Erythroblast (primary cell): ENCODE measurements at regions not wholly inside any gene's neighbourhood (a gene's known extent, or its start where the extent isn't known, plus 50 kb on each side); places are given as distances from the start of the nearest gene placed in this dataset.

Experiments used
- DNase-seq, 2 experiments: peaks; one replicate each; lab custom pipeline; 2025; lab: John Stamatoyannopoulos, UW
- GATA1 ChIP-seq: IDR thresholded peaks from 2 replicates; pipeline ENCODE4 v1.6.1; 2011; ENCODE audit warnings: low read depth, mild to moderate bottlenecking, control low read depth, low read length, moderate library complexity
- POLR2A ChIP-seq: IDR thresholded peaks from 2 replicates; pipeline ENCODE4 v1.6.1; 2011; ENCODE audit warnings: mild to moderate bottlenecking, low read length

DNA sequence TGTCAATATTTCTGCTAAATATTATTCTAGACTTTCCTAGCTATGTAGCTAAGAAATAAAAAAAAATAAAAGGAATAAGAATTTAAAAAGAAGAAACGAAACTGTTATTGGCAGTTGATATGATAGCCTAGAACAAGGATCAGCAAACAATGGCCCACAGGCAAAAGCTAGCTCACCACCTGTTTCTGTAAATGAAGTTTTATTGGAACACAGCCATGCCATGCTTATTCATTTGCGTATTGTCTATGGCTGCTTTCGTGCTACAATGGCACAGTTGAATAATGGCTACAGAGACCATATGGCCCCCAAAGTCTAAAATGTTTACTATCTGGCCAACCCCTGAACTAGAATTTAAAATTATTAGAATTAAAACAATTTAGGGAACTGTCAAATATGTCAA is 952.6 kb upstream of the MAP3K7 start:
- TF ChIP-seq POLR2A (no peak), GATA1 (no peak)

DNA sequence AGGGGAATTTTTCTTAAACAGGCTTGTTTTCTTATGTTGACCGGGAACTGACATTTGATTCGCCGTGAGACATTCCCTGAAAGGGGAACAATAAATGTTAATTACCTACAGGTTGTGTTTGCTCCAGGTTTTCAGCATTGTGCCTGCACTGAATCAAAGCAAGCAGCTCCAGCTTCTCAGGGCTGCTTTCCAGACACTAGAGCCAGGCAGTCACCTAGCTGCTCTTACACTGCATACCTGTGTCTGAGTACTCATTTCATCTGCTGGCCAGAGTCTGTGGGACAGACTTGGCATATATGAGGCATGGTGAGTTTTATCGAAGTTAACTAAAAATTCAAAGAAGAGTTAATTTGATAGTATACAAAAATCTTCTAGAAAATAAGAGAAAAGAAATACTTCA is 951.8 kb upstream of the MAP3K7 start:
- TF ChIP-seq GATA1 (no peak), POLR2A (no peak)

More for the DNA sequence above, 952.6 kb upstream of the MAP3K7 start:
- no peak for DNase-seq

DNA sequence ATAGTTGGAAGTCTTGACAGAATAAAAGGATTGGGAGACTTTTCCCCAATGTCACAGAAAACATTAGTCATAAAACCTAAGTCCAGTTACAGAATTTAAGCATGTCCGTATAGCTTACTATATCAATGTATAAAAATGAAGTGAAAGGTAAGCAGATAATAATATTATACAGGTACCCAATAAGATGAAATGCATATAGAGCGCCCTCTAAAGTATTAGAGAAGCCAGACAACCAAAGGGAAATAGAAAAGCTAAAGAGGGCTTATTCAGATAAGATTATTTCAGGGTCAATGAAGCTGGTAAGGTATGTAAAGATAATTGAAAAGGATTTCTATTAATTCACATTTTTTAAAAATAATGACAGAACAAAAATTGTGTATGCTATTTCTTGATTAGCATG is 947.7 kb upstream of the MAP3K7 start:
- no peak for TF ChIP-seq GATA1
- no peak for TF ChIP-seq POLR2A
- DNase-seq, result no peak

More for the DNA sequence above, 951.8 kb upstream of the MAP3K7 start:
- DNase-seq, result no peak

DNA sequence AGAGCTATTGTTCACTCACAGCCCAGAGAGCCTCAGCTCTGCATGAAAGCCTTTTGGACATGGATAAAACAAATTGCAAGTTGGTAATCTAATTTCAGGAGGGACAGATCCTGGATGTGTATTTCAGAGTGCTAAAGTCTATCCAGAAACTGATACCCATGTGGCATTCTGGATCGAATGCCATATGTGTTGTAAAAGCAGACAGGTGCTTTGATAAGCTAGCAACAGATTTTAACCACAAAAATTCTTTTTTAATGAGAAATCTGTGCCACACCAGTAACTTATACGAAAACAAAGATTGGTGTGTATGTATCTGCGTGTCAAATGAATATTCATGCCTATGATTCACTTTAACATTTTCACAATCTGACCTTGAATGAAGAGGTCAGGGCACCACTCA is 936.6 kb upstream of the MAP3K7 start:
- DNase-seq, result no peak
- TF ChIP-seq POLR2A (no peak), GATA1 (no peak)

DNA sequence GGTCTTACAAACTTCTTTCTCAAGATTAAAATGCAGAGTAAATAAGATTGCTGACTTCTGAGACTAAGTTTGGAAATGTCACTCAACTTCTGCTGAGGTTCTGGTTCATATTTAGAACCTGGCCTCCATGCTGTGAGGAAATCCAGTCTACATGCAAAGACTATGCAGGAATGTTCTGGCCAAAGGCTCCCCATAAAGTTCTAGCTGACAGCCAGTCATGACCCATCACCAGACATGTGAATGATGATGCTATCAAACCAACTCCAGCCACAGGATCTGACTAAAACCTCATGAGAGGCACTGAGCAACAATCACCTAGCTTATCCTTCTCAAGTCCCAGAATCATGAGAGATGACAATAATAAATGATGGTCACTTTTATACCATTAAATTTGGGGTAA is 935.1 kb upstream of the MAP3K7 start:
- DNase-seq, result no peak

DNA sequence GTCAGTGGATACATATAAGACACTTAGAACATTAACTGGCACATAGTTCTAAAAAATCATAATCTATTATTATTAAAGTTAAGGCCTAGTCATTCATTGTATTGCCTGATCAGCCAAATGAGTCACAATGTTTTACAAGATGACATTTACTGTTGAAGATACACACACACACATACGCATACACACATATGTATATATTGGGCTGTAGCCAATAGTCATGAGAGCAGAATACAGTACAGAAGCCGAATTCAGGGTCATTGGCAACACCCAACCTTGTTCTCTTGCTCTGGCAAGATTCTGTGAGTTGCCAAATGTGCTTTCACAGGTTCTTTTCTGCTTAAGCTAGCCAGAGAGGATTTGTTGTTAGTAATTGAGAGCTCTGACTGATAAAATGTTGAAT is 922.8 kb upstream of the MAP3K7 start:
- TF ChIP-seq POLR2A (no peak), GATA1 (no peak)
- no peak for DNase-seq

More for the DNA sequence above, 935.1 kb upstream of the MAP3K7 start:
- TF ChIP-seq POLR2A, result no peak
- no peak for TF ChIP-seq GATA1

DNA sequence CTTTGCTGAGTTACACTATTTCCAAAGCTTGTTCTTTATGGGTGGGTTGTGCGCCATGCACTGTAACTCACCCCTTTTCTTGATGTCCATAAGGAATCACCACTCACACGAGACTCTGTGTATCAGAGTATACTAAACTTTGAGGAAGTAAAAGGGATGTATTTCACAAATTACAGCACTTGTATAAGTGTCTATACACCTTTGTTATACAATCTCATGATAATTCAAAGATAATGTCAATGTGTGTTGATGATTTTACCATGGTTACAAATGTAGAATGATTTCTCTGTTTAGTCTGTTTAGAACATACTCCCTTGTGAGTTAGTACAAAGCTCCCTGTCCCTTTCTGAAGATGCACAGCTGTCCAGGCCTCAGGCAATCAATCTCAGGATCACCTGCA is 922.2 kb upstream of the MAP3K7 start:
- TF ChIP-seq GATA1, result no peak
- no peak for TF ChIP-seq POLR2A
- no peak for DNase-seq

- DNase-seq, result no peak
- TF ChIP-seq GATA1 (no peak), POLR2A (no peak)
Measured at GRCh38 chr6:91506509-91506908, 919.6 kb upstream of the MAP3K7 start.

GRCh38 chr6:91505199-91505598 is 918.3 kb upstream of the MAP3K7 start:
- TF ChIP-seq POLR2A (no peak), GATA1 (no peak)
- no peak for DNase-seq

GRCh38 chr6:91501930-91502329 is 915.1 kb upstream of the MAP3K7 start:
- no peak for DNase-seq

DNA sequence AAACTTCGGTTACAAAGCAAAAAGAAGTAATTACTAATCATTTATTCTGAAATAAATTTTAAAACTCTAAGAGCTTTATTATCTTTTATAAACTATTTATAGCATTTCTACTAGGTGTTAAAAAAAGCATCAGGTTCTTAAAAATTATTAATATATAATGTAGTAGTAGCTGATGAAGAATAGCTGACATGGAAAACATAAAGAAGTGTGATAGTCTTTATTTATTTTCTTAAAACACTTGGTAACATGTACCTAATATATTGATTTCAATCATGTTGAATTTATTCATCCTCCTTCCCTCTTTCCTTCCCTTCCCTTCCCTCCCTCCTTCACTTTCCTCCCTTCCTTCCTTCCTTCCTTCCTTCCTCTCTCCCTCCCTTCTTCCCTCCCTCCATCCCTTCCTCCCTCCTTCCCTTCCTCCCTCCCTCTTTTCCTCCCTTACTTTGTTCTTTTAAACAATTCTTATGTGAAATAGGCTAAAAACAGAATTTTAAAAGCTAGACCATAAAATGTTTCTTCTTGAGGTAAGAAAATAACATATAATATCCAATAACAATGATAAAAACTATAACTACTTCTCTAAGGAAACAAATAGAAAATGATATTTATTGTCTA is 913.9 kb upstream of the MAP3K7 start:
- TF ChIP-seq POLR2A (no peak), GATA1 (no peak)
- no peak for DNase-seq

More at GRCh38 chr6:91501930-91502329, 915.1 kb upstream of the MAP3K7 start:
- TF ChIP-seq GATA1 (no peak), POLR2A (no peak)

DNA sequence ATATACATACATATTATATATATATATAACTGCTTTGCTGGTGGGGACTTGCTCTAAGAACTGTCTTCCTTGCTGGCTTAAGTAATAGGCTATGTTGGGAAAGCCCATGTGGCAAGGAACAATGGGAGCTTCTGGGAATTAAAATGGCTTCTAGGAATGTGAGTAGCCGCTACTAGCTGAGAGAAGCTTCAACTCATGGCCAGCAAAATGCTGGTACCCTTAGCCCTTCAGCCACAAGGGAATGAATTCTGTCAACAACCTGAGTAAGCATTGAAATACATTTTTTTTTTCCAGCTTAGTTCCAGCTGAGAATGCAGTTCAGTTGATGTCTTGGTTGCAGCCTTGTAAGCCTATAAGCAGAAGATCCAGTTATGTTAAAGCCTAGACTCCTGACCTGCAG is 911.7 kb upstream of the MAP3K7 start:
- TF ChIP-seq POLR2A, result no peak
- no peak for DNase-seq

- no peak for TF ChIP-seq GATA1
- TF ChIP-seq POLR2A, result no peak
- no peak for DNase-seq
Measured at GRCh38 chr6:91497770-91498169, 910.9 kb upstream of the MAP3K7 start.

DNA sequence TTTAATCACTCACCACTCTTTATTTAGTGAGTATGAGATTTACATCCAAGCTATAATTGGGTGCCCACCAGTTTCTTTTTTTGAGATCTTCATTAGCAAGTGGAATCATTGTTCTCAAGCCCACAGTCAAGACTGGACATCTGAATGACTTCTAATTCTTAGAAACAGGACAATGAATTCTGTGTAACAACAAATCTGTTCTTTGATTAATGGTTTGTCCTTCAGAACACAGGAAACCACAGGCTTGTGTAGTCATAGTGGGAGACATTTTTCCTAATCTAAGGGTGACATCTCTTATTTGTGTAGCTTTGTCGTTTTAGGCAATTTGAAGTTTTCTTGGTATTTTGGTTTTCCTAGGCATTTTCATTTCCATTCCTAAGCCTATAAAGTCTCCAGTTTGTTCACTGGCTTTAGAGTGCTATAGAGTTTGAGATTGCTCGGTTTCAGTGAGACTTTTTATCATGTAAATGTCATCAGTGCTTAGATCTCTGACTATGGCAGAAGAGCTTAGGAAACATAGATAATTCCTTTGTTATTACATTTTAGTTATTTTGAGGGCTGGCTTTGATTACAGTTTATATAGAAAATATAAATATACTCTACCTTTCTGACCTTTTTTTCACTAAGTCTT is 903.9 kb upstream of the MAP3K7 start:
- TF ChIP-seq POLR2A (no peak), GATA1 (no peak)
- DNase-seq, result no peak

GRCh38 chr6:91487696-91488392 is 901.0 kb upstream of the MAP3K7 start:
- no peak for TF ChIP-seq GATA1
- TF ChIP-seq POLR2A, result no peak
- DNase-seq, result no peak
